ENCODE measurements at regions not wholly inside any gene's neighbourhood (a gene's known extent, or its start where the extent isn't known, plus 50 kb on each side); places are given as distances from the start of the nearest gene placed in this dataset.

- Histone ChIP-seq H3K27me3 (ENCODE audit: insufficient read depth, low read depth, low read length) (no peaks in the 10 kb centered on the region), H3K9ac (ENCODE audit: low read length) (no peak overlapping the region), H3K4me3 (ENCODE audit: low read length) (no peak overlapping the region), H3F3A (ENCODE audit: insufficient read depth, low read length, poor library complexity, severe bottlenecking) (no peaks in the 10 kb centered on the region), H3K27ac (ENCODE audit: low read length) (no peak overlapping the region), H2AFZ (ENCODE audit: low read depth, low read length) (no peak overlapping the region), H4K20me1 (ENCODE audit: insufficient read depth) (no peaks in the 10 kb centered on the region), H3K4me2 (ENCODE audit: low read length) (no peak overlapping the region), H3K9me3 (ENCODE audit: low read length) (no peaks in the 10 kb centered on the region), H3K36me3 (ENCODE audit: insufficient read depth, low read length) (no peaks in the 10 kb centered on the region), H3K79me2 (replicated peaks; ENCODE audit: insufficient read depth, low read length) (no peaks in the 10 kb centered on the region), H3K9me2 (ENCODE audit: insufficient read depth, low read length) (no peaks in the 10 kb centered on the region)
- TF ChIP-seq TAF1 (IDR thresholded peaks at IDR 0.05; ENCODE audit: low read depth) (no peak), EP300 (conservative IDR thresholded peaks at IDR 0.05; ENCODE audit: poor library complexity, severe bottlenecking) (no peak), SMC3 (conservative IDR thresholded peaks at IDR 0.05; ENCODE audit: poor library complexity) (no peak), RAD21 (conservative IDR thresholded peaks at IDR 0.05) (no peak), REST (IDR thresholded peaks at IDR 0.05; ENCODE audit: borderline replicate concordance) (no peak), EZH2 (IDR thresholded peaks at IDR 0.05; ENCODE audit: borderline replicate concordance, insufficient read depth, low read length, poor library complexity, severe bottlenecking) (no peak), MXI1 (conservative IDR thresholded peaks at IDR 0.05; ENCODE audit: poor library complexity, severe bottlenecking) (no peak), CTCF (IDR thresholded peaks at IDR 0.05; ENCODE audit: poor library complexity, severe bottlenecking) (no peak)
Measured at GRCh38 chr13:82675024-82675423, 1207.2 kb downstream of the SLITRK1 start.

GRCh38 chr13:82674546-82674945, 1207.7 kb downstream of the SLITRK1 start:
- Histone ChIP-seq H3K4me3 (ENCODE audit: low read length) (no peak overlapping the region), H3F3A (ENCODE audit: insufficient read depth, low read length, poor library complexity, severe bottlenecking) (no peaks in the 10 kb centered on the region), H3K4me2 (ENCODE audit: low read length) (no peak overlapping the region), H3K36me3 (ENCODE audit: insufficient read depth, low read length) (no peaks in the 10 kb centered on the region), H3K9me3 (ENCODE audit: low read length) (no peaks in the 10 kb centered on the region), H4K20me1 (ENCODE audit: insufficient read depth) (no peaks in the 10 kb centered on the region), H3K27ac (ENCODE audit: low read length) (no peak overlapping the region), H3K27me3 (ENCODE audit: insufficient read depth, low read depth, low read length) (no peaks in the 10 kb centered on the region), H2AFZ (ENCODE audit: low read depth, low read length) (no peak overlapping the region), H3K9ac (ENCODE audit: low read length) (no peak overlapping the region), H3K9me2 (ENCODE audit: insufficient read depth, low read length) (no peaks in the 10 kb centered on the region), H3K79me2 (replicated peaks; ENCODE audit: insufficient read depth, low read length) (no peaks in the 10 kb centered on the region)
- TF ChIP-seq REST (IDR thresholded peaks at IDR 0.05; ENCODE audit: borderline replicate concordance), result no peak
- no peak for TF ChIP-seq MXI1 (conservative IDR thresholded peaks at IDR 0.05; ENCODE audit: poor library complexity, severe bottlenecking)
- no peak for TF ChIP-seq POLR2AphosphoS5 (IDR thresholded peaks at IDR 0.05)
- TF ChIP-seq EZH2 (IDR thresholded peaks at IDR 0.05; ENCODE audit: borderline replicate concordance, insufficient read depth, low read length, poor library complexity, severe bottlenecking), result no peak
- no peak for TF ChIP-seq RAD21 (conservative IDR thresholded peaks at IDR 0.05)
- no peak for TF ChIP-seq EP300 (conservative IDR thresholded peaks at IDR 0.05; ENCODE audit: poor library complexity, severe bottlenecking)
- no peak for TF ChIP-seq CTCF (IDR thresholded peaks at IDR 0.05; ENCODE audit: poor library complexity, severe bottlenecking)
- TF ChIP-seq SMC3 (conservative IDR thresholded peaks at IDR 0.05; ENCODE audit: poor library complexity), result no peak
- TF ChIP-seq TAF1 (IDR thresholded peaks at IDR 0.05; ENCODE audit: low read depth), result no peak
